Ascending aorta (tissue), 2 donors: ENCODE measurements at regions not wholly inside any gene's neighbourhood (a gene's known extent, or its start where the extent isn't known, plus 50 kb on each side); places are given as distances from the start of the nearest gene placed in this dataset.
"Not testable (repeated sequence)": the region's sequence is repeated elsewhere in the genome, so short reads cannot be mapped to it uniquely, and the experiment has no call there.

Experiments
- DNase-seq, 2 donors: peaks; one replicate each; pipeline ENCODE4 v3.0.0-alpha.2; 2019; ENCODE audit warnings: low spot score in 2 of 2
- H3K27ac ChIP-seq, 2 donors: fragments of 200-600 bp; sonication (generic); one replicate each; pipeline ENCODE4 v1.5.1; 2016 to 2017; ENCODE audit warnings: mild to moderate bottlenecking in 1 of 2
- H3K27me3 ChIP-seq: fragments of 200-600 bp; sonication (generic); one replicate; pipeline ENCODE4 v1.5.1; 2017
- H3K36me3 ChIP-seq, 2 donors: fragments of 200-600 bp; sonication (generic); one replicate each; pipeline ENCODE4 v1.5.1; 2016
- H3K4me1 ChIP-seq, 2 donors: fragments of 200-600 bp; sonication (generic); one replicate each; pipeline ENCODE4 v1.5.1; 2016 to 2017; ENCODE audit warnings: mild to moderate bottlenecking in 1 of 2
- H3K4me3 ChIP-seq, 2 donors: fragments of 200-600 bp; sonication (generic); one replicate each; pipeline ENCODE4 v1.5.1; 2016 to 2017; ENCODE audit warnings: mild to moderate bottlenecking in 1 of 2
- H3K9me3 ChIP-seq, 2 donors: fragments of 200-600 bp; sonication (generic); one replicate each; pipeline ENCODE4 v1.5.1; 2016
- intact Hi-C: fragments of 100-400 bp; cut with DNase I; formaldehyde crosslinking; loops from one replicate; pipeline ENCODE4 v1.15.1; 2023
- TF ChIP-seq, protein P1 (sequence below), 3 experiments: fragments of 200-600 bp in 2 of 3; fragments of 450-650 bp in 1 of 3; sonication (generic) in 2 of 3; IDR thresholded peaks; one replicate each; pipeline ENCODE4 v1.5.1; 2016 to 2019; ENCODE audit warnings: antibody characterized with exemption in 3 of 3, mild to moderate bottlenecking in 1 of 3, moderate library complexity in 1 of 3

DNA sequence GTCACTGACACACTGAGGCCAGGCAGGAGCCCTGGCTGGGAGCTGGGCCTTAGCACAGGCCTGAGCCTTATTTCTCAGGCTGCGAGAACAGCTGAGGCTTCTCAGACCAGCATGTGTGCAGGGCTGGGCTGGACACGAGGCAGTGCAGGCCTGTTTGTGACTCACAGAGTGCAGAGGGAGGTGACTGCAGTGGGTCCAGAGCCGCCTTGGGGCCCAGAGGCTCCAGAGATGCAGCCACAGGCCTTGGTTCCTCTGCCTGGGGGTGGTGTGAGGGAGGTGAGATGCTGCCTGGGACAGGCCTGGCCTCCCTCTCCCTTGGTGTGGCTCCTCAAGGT, 61.2 kb upstream of the ETV3 start:
- no peak for DNase-seq
- no peaks in the 10 kb centered on the region for H3K36me3 ChIP-seq
- intact Hi-C loops, result loop anchor here (10.0 kb wide), 1 partner anchor 295 kb away; no protein-coding TSS in a partner anchor
- H3K27ac ChIP-seq, result no peak overlapping the region
- H3K4me3 ChIP-seq, result no peak overlapping the region
- TF ChIP-seq, protein P1, sequence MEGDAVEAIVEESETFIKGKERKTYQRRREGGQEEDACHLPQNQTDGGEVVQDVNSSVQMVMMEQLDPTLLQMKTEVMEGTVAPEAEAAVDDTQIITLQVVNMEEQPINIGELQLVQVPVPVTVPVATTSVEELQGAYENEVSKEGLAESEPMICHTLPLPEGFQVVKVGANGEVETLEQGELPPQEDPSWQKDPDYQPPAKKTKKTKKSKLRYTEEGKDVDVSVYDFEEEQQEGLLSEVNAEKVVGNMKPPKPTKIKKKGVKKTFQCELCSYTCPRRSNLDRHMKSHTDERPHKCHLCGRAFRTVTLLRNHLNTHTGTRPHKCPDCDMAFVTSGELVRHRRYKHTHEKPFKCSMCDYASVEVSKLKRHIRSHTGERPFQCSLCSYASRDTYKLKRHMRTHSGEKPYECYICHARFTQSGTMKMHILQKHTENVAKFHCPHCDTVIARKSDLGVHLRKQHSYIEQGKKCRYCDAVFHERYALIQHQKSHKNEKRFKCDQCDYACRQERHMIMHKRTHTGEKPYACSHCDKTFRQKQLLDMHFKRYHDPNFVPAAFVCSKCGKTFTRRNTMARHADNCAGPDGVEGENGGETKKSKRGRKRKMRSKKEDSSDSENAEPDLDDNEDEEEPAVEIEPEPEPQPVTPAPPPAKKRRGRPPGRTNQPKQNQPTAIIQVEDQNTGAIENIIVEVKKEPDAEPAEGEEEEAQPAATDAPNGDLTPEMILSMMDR (IDR thresholded peaks at IDR 0.05), result no peak
- no peaks in the 10 kb centered on the region for H3K4me1 ChIP-seq
- H3K9me3 ChIP-seq, result no peaks in the 10 kb centered on the region
- no peaks in the 10 kb centered on the region for H3K27me3 ChIP-seq

DNA sequence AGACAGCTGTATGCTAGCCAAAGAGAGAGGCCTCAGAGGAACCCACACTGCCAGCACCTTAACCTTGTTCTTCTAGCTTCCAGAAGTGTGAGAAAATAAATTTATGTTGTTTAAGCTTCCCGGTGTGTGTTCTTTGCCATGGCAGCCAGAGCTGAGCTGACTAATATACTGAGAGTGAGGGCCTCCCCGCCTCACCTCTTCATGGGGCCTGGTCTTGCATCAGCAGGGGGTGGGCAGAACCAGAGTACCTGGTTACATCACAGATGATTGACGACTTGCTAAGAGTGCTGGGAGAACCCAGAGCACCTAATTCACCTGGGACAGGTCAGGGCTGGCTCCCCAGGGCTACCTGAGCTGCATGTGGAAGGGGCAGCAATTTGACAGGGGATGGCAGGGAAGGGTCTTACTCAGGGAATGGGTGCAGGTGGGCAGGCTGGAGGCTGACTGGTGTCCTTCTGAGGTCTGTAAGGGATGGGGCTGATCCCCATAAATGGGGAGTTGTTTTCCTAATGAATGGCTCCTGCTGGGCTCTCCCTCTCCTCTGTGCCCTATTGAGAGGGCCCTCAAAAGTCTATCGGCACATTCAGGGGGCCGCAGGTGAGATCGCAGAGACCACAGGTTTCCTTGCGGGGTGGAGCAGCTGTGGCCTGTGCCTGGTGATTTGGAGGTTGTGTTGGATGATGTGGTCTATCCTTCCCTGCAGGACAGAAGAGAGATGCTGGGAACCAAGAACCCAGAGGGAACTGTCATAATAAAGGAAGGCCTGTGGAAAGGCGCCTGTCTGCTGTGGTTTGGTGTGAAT, 60.6 kb upstream of the ETV3 start:
- no peaks in the 10 kb centered on the region for H3K4me1 ChIP-seq
- H3K36me3 ChIP-seq, result no peaks in the 10 kb centered on the region
- DNase-seq, result no peak
- no peak overlapping the region for H3K4me3 ChIP-seq
- no peaks in the 10 kb centered on the region for H3K27me3 ChIP-seq
- TF ChIP-seq, protein P1 (IDR thresholded peaks at IDR 0.05), result no peak
- no peak overlapping the region for H3K27ac ChIP-seq
- no peaks in the 10 kb centered on the region for H3K9me3 ChIP-seq
- intact Hi-C loops, result loop anchor here (10.0 kb wide), 1 partner anchor 296 kb away; no protein-coding TSS in a partner anchor

DNA sequence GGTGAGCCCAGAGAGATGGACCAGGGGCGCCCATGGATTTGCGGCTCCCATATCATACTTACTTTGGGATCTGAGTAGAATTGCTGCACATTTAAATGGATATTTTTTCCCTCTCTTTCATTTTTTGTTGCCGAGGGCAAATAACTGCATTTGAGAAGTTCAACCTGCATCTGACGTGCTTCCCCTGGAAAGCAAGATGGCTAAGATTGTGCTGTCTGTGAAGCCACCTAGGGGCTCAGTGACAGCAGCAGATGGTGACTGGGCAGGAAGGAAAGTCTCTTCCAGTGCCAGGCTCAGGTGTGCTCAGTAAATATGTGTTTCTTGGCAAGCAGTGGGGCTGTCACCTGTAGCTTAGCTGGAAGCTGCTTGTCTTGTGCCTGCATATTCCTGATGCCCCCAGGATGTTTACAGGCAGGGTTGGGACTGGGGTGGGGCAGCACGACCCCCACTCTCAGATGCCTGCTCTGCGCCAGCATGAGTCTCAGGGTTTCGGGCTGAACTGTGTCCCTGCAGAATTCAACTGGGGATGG, 59.8 kb upstream of the ETV3 start:
- intact Hi-C loops, result loop anchor here (10.0 kb wide), 1 partner anchor 297 kb away; no protein-coding TSS in a partner anchor
- TF ChIP-seq, protein P1 (IDR thresholded peaks at IDR 0.05), result no peak
- Histone ChIP-seq H3K4me1 (no peaks in the 10 kb centered on the region), H3K27me3 (no peaks in the 10 kb centered on the region), H3K36me3 (no peaks in the 10 kb centered on the region), H3K4me3 (no peak overlapping the region), H3K27ac (no peak overlapping the region), H3K9me3 (no peaks in the 10 kb centered on the region)
- no peak for DNase-seq

DNA sequence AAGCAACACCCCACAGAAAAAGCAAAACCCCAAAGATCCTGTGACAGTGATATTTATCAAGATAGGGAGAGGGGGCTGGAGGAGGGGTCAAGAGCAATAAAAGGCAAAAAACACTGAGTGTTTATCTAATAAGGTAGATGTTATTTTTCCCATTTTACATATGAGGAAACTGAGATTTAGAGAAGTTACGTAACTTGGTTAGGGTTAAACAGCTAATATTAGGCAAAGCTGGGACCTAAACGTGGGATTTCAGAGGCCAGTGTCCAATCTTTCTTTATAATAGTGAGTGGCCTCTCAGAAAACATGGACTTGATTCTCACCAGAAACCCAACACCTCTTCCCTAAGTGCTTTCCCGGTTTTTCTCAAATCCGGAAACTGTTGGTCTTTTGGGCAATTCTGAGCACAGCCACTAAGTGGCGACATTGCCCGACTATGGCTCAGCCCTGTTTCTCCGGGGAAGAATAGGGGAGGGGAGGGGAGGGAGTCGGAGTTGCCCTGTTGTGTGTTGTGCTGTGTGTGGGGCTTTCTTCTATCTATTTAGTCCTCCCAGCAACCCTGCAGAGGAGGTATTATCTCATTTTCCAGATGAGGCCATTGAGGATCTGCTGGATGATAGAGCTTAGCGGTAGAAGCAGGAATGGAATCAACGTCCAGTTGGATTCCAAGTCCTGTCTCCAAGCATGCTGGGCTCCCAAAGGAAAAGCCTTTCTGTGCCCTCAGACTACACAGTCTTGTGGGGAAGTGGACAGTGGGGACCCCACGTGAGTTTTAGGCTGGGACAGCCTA, 58.7 kb upstream of the ETV3 start:
- H3K27me3 ChIP-seq, H3K4me1 ChIP-seq, DNase-seq, H3K4me3 ChIP-seq, H3K9me3 ChIP-seq, H3K27ac ChIP-seq, H3K36me3 ChIP-seq: not testable (repeated sequence)
- intact Hi-C loops, result loop anchor here (10.0 kb wide), 1 partner anchor 298 kb away; no protein-coding TSS in a partner anchor

DNA sequence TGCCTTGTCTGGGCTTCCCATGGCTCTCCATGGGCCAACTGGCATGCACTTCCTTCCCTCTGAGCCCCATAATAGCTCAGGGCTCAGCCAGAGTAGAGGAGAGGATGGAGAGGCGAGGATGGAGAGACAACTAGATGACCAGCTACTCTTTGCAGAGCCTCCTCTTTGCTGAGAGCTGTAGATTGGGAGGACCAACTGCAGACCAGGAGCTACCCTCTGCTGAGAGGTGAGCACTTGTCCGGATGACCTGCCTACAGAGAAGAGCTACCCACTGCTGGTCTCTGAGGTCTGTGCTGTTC, 58.0 kb upstream of the ETV3 start:
- intact Hi-C loops, result loop anchor here (10.0 kb wide), 1 partner anchor 299 kb away; no protein-coding TSS in a partner anchor
- Histone ChIP-seq H3K4me3 (no peak overlapping the region), H3K4me1 (no peaks in the 10 kb centered on the region), H3K36me3 (no peaks in the 10 kb centered on the region), H3K27ac (no peak overlapping the region), H3K27me3 (no peaks in the 10 kb centered on the region), H3K9me3 (no peaks in the 10 kb centered on the region)
- no peak for DNase-seq
- TF ChIP-seq, protein P1 (IDR thresholded peaks at IDR 0.05), result no peak
